ENCODE measurements at regions not wholly inside any gene's neighbourhood (a gene's known extent, or its start where the extent isn't known, plus 50 kb on each side); places are given as distances from the start of the nearest gene placed in this dataset.

DNA sequence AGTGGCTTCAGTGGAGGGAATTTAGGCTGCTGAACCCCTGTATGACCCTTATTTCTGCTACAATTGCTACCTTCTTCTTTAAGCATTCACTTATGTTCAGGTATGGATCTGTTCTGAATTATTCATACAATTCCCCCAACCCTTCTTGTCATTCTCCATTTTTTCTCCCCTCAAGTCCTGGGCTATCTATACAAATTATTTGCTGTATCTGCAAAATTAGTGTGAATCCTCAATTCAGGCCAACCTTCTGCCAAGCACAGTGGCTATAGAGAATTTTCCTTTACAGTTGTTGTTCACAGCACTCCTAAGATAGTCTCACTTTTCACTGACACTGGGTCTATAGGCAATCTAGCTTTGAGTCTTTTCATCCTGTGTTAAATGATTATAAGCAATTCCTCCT lies 119.2 kb upstream of the CNTN1 start (continued):
- TF ChIP-seq RAD21 (IDR thresholded peaks at IDR 0.05; ENCODE audit: low read length), result no peak
- TF ChIP-seq, protein P1, sequence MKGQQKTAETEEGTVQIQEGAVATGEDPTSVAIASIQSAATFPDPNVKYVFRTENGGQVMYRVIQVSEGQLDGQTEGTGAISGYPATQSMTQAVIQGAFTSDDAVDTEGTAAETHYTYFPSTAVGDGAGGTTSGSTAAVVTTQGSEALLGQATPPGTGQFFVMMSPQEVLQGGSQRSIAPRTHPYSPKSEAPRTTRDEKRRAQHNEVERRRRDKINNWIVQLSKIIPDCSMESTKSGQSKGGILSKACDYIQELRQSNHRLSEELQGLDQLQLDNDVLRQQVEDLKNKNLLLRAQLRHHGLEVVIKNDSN (IDR thresholded peaks at IDR 0.05; ENCODE audit: borderline replicate concordance, low read depth), result no peak
- TF ChIP-seq TAF1 (IDR thresholded peaks at IDR 0.05; ENCODE audit: borderline replicate concordance, low read depth, low read length), result no peak
- TF ChIP-seq FOXJ3 (CRISPR knock-in tag; IDR thresholded peaks at IDR 0.05), result no peak

DNA sequence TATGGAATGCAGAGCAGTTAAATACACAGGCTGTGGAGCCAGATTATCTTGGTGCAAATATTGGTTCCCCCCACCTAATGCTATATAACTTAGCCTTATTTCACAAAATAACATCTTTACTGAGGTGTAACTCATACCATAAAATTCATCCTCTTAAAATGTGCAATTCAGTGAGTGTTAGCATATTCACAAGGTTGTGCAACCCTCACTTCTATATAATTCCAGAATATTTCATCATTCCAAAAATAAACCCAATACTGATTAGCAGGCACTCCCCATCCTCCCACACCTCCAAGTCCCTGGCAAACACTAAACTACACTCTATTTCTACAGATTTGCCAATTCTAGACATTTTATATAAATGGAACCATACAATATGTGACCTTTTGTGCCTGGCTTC lies 116.3 kb upstream of the CNTN1 start:
- Histone ChIP-seq H3K9me3 (no peaks in the 10 kb centered on the region), H3K4me2 (no peak overlapping the region), H3K9me2 (no peaks in the 10 kb centered on the region), H3K79me2 (ENCODE audit: insufficient read depth) (no peaks in the 10 kb centered on the region), H3K4me3 (ENCODE audit: low read depth in 2 of 2, low read length in 1 of 2) (no peak overlapping the region), H3F3A (replicated peaks; ENCODE audit: insufficient read depth) (no peaks in the 10 kb centered on the region), H3K36me3 (replicated peaks in 1 of 2; ENCODE audit: control insufficient read depth in 1 of 2, insufficient read depth in 2 of 2, low read length in 1 of 2) (no peaks in the 10 kb centered on the region), H4K20me1 (ENCODE audit: insufficient read depth) (no peaks in the 10 kb centered on the region), H3K9ac (no peak overlapping the region), H3K27ac (ENCODE audit: low read depth in 2 of 2, low read length in 1 of 2) (no peak overlapping the region), H3K4me1 (ENCODE audit: control insufficient read depth in 1 of 2, insufficient read depth in 2 of 2, low read depth in 1 of 2, low read length in 1 of 2) (no peaks in the 10 kb centered on the region), H3K27me3 (ENCODE audit: insufficient read depth) (no peaks in the 10 kb centered on the region), H2AFZ (ENCODE audit: low read depth) (no peak overlapping the region)
- ChIA-PET CTCF (interaction anchor here (0.6 kb wide), 1 partner anchor 725 kb away, joined by 3 read pairs; no protein-coding TSS in a partner anchor), POLR2A (no interaction called here)
- TF ChIP-seq NRF1 (IDR thresholded peaks at IDR 0.05; ENCODE audit: low read depth, low read length), result no peak
- DNase-seq, result no peak

DNA sequence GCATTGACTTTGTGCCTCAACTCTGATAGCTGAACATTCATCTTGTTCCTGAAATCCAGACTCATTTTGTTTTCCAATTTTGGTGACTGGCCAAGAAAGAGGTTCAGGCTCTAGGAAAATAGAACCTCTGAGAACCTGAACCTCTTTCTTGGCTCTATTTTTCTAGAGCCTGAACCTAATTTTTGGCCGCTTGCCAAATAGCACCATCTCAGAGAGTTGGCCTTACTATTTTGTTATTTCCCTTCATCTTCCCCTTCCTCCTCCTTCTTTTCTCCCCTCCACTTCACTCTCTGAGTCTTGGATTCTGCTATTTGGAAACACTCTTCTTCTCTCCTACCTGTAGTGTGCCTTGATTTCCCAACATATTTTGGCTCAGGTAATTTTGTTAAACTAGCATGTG lies 114.4 kb upstream of the CNTN1 start:
- Histone ChIP-seq H2AFZ (ENCODE audit: low read depth) (no peak overlapping the region), H3K9me2 (no peaks in the 10 kb centered on the region), H3K36me3 (replicated peaks in 1 of 2; ENCODE audit: control insufficient read depth in 1 of 2, insufficient read depth in 2 of 2, low read length in 1 of 2) (no peaks in the 10 kb centered on the region), H3K4me1 (ENCODE audit: control insufficient read depth in 1 of 2, insufficient read depth in 2 of 2, low read depth in 1 of 2, low read length in 1 of 2) (no peaks in the 10 kb centered on the region), H3K4me2 (no peak overlapping the region), H3K9ac (no peak overlapping the region), H3K27me3 (ENCODE audit: insufficient read depth) (no peaks in the 10 kb centered on the region), H4K20me1 (ENCODE audit: insufficient read depth) (no peaks in the 10 kb centered on the region), H3K9me3 (no peaks in the 10 kb centered on the region), H3K79me2 (ENCODE audit: insufficient read depth) (no peaks in the 10 kb centered on the region), H3K4me3 (ENCODE audit: low read depth in 2 of 2, low read length in 1 of 2) (no peak overlapping the region), H3K27ac (ENCODE audit: low read depth in 2 of 2, low read length in 1 of 2) (no peak overlapping the region), H3F3A (replicated peaks; ENCODE audit: insufficient read depth) (no peaks in the 10 kb centered on the region)
- 36% methylated on average over 1 of the region's 1 CpG for WGBS (ENCODE audit: low lambda C conversion rate)
- POLR2A ChIA-PET, result no interaction called here
- no peak for DNase-seq
- CTCF ChIA-PET, result no interaction called here
- no peak for TF ChIP-seq MEF2A (IDR thresholded peaks at IDR 0.05; ENCODE audit: borderline replicate concordance, low read depth)
- TF ChIP-seq ELF1 (IDR thresholded peaks at IDR 0.05), result no peak
- no peak for TF ChIP-seq EZH2phosphoT487 (IDR thresholded peaks at IDR 0.05; ENCODE audit: borderline replicate concordance, low read depth)
- TF ChIP-seq FOSL2 (IDR thresholded peaks at IDR 0.05; ENCODE audit: borderline replicate concordance, low read depth), result no peak
- TF ChIP-seq, protein P2, sequence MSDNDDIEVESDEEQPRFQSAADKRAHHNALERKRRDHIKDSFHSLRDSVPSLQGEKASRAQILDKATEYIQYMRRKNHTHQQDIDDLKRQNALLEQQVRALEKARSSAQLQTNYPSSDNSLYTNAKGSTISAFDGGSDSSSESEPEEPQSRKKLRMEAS (IDR thresholded peaks at IDR 0.05; ENCODE audit: low read depth), result no peak
- TF ChIP-seq SMC3 (IDR thresholded peaks at IDR 0.05; ENCODE audit: low read depth, low read length), result no peak
- no peak for TF ChIP-seq MXI1 (IDR thresholded peaks at IDR 0.05; ENCODE audit: low read depth, low read length)
- TF ChIP-seq CHD2 (IDR thresholded peaks at IDR 0.05; ENCODE audit: low read length, partially characterized antibody), result no peak
- no peak for TF ChIP-seq RXRA (IDR thresholded peaks at IDR 0.05; ENCODE audit: borderline replicate concordance, low read depth)
- TF ChIP-seq, protein P1 (IDR thresholded peaks at IDR 0.05; ENCODE audit: borderline replicate concordance, low read depth), result no peak
